PC-3 (cell line): ENCODE measurements at regions not wholly inside any gene's neighbourhood (a gene's known extent, or its start where the extent isn't known, plus 50 kb on each side); places are given as distances from the start of the nearest gene placed in this dataset.

Source experiments
- CTCF ChIP-seq: fragments of 300-600 bp; sonication (generic); conservative IDR thresholded peaks from 2 replicates; pipeline ENCODE4 v1.5.1; 2017; ENCODE audit warnings: antibody characterized with exemption, low read depth, mild to moderate bottlenecking, low read length
- EZH2 ChIP-seq: fragments of 300-600 bp; sonication (generic); IDR thresholded peaks from one replicate; pipeline ENCODE4 v1.6.1; 2017; ENCODE audit warnings: antibody characterized with exemption, mild to moderate bottlenecking, low read length; ENCODE audit not compliant: unreplicated experiment
- EZH2phosphoT487 ChIP-seq: fragments of 300-600 bp; sonication (generic); IDR thresholded peaks from 2 replicates; pipeline ENCODE4 v1.6.1; 2018; ENCODE audit warnings: mild to moderate bottlenecking, antibody characterized with exemption, low read length, borderline replicate concordance

- TF ChIP-seq CTCF (no peak), EZH2 (no peak), EZH2phosphoT487 (no peak)
These were observed 426.8 kb downstream of the QKI start for GRCh38 chr6:163841326-163841725.
